Liver (tissue), 8 donors: ENCODE measurements at regions not wholly inside any gene's neighbourhood (a gene's known extent, or its start where the extent isn't known, plus 50 kb on each side); places are given as distances from the start of the nearest gene placed in this dataset.

Experiments
- DNase-seq: peaks from one replicate; pipeline ENCODE4 v3.0.0-alpha.2; 2017; ENCODE audit warnings: low spot score
- H3K27ac ChIP-seq, 2 donors: one replicate each; pipeline ENCODE4 v1.7.0; 2013; ENCODE audit warnings: inconsistent platforms in 2 of 2, low read length in 2 of 2, control low read depth in 1 of 2, low read depth in 1 of 2, mild to moderate bottlenecking in 1 of 2
- H3K27me3 ChIP-seq, 4 donors: one replicate each; pipeline versions ENCODE4 v1.6.1 to v1.7.0; 2013; ENCODE audit warnings: low read length in 3 of 4, inconsistent platforms in 1 of 4, mild to moderate bottlenecking in 1 of 4, moderate library complexity in 1 of 4; ENCODE audit not compliant: control insufficient read depth in 4 of 4, insufficient read depth in 4 of 4
- H3K36me3 ChIP-seq, 4 donors: one replicate each; pipeline versions ENCODE4 v1.6.1 to v1.7.0; 2013; ENCODE audit warnings: low read length in 3 of 4, mild to moderate bottlenecking in 3 of 4, low read depth in 1 of 4, moderate library complexity in 1 of 4; ENCODE audit not compliant: control insufficient read depth in 4 of 4, insufficient read depth in 3 of 4
- H3K4me1 ChIP-seq, 4 donors: one replicate each; pipeline versions ENCODE4 v1.6.1 to v1.7.0; 2013; ENCODE audit warnings: low read length in 3 of 4, mild to moderate bottlenecking in 3 of 4, moderate library complexity in 1 of 4; ENCODE audit not compliant: control insufficient read depth in 4 of 4, insufficient read depth in 4 of 4
- H3K4me3 ChIP-seq, 3 donors: one replicate each; pipeline versions ENCODE4 v1.6.1 to v1.7.0; 2013; ENCODE audit warnings: low read length in 3 of 3, control low read depth in 1 of 3, low read depth in 1 of 3, mild to moderate bottlenecking in 1 of 3
- H3K9ac ChIP-seq, 2 donors: one replicate each; pipeline ENCODE4 v1.7.0; 2013; ENCODE audit warnings: low read length in 2 of 2, mild to moderate bottlenecking in 2 of 2, moderate library complexity in 2 of 2, control low read depth in 1 of 2, low read depth in 1 of 2
- H3K9me3 ChIP-seq, 4 donors: one replicate each; pipeline versions ENCODE4 v1.6.1 to v1.7.0; 2013; ENCODE audit warnings: low read length in 3 of 4; ENCODE audit not compliant: control insufficient read depth in 4 of 4
- FOXA2 ChIP-seq: IDR thresholded peaks from 2 replicates; pipeline ENCODE4 v1.6.1; 2016; ENCODE audit warnings: antibody characterized with exemption
- GABPA ChIP-seq, 2 donors: IDR thresholded peaks in 1 of 2; conservative IDR thresholded peaks in 1 of 2; 2 replicates each; pipeline ENCODE4 v1.6.1; 2016; ENCODE audit warnings: antibody characterized with exemption in 2 of 2, mild to moderate bottlenecking in 1 of 2, moderate library complexity in 1 of 2
- HNF4A ChIP-seq, 2 donors: conservative IDR thresholded peaks; 2 replicates each; pipeline ENCODE4 v1.6.1; 2016; ENCODE audit warnings: antibody characterized with exemption in 2 of 2, mild to moderate bottlenecking in 2 of 2
- HNF4G ChIP-seq: IDR thresholded peaks from 2 replicates; pipeline ENCODE4 v1.6.1; 2016; ENCODE audit warnings: antibody characterized with exemption
- JUND ChIP-seq, 2 donors: IDR thresholded peaks; 2 replicates each; pipeline ENCODE4 v1.6.1; 2016; ENCODE audit warnings: antibody characterized with exemption in 2 of 2
- NR2F2 ChIP-seq: IDR thresholded peaks from 2 replicates; pipeline ENCODE4 v1.6.1; 2016; ENCODE audit warnings: antibody characterized with exemption
- RAD21 ChIP-seq, 2 donors: IDR thresholded peaks; 2 replicates each; pipeline ENCODE4 v1.6.1; 2016; ENCODE audit warnings: antibody characterized with exemption in 2 of 2, mild to moderate bottlenecking in 2 of 2
- SP1 ChIP-seq: IDR thresholded peaks from 2 replicates; pipeline ENCODE4 v1.6.1; 2018; ENCODE audit warnings: antibody characterized with exemption, mild to moderate bottlenecking
- TAF1 ChIP-seq: conservative IDR thresholded peaks from 2 replicates; pipeline ENCODE4 v1.6.1; 2016; ENCODE audit warnings: antibody characterized with exemption, mild to moderate bottlenecking
- YY1 ChIP-seq: IDR thresholded peaks from 2 replicates; pipeline ENCODE4 v1.6.1; 2016; ENCODE audit warnings: antibody characterized with exemption, mild to moderate bottlenecking
- WGBS: extraction: QIAGEN DNeasy Blood & Tissue Kit; methylation state at CpG from one replicate; pipeline ENCODE4 v1.1.7; 2013; 5-methylcytosine and 5-hydroxymethylcytosine counted together
- TF ChIP-seq, protein P1 (sequence below): IDR thresholded peaks from 2 replicates; pipeline ENCODE4 v1.6.1; 2016; ENCODE audit warnings: antibody characterized with exemption, mild to moderate bottlenecking
- TF ChIP-seq, protein P2 (sequence below): fragments of 150-350 bp; IDR thresholded peaks from 2 replicates; pipeline ENCODE4 v1.5.1; 2017; ENCODE audit warnings: improper control_type of control experiment, low read depth, low read length; ENCODE audit not compliant: missing input control
- TF ChIP-seq, protein P3 (sequence below): IDR thresholded peaks from 2 replicates; pipeline ENCODE4 v1.6.1; 2016; ENCODE audit warnings: antibody characterized with exemption
- TF ChIP-seq, protein P4 (sequence below): IDR thresholded peaks from 2 replicates; pipeline ENCODE4 v1.6.1; 2016; ENCODE audit warnings: antibody characterized with exemption
- donor health status: healthy.
- donor health status: healthy.
- donor health status: healthy.
- donor health status: healthy.
- donor health status: healthy.

DNA sequence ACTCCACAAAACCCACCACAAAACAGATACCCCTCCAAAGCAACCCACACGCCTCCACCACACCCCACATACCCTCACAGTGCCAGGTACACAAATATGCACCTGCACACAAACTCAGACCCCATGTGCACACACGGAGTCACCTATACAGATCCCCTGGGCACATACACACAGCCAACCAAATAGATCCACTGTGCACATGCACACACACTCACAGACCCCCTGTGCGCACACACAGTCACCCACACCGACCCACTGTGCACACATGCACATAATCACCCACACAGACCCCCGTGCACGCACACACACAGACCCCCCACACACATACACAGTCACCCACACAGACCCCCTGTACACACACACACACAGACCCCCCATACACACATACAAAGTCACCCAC lies 107.8 kb downstream of the HSPH1 start:
- Histone ChIP-seq H3K4me1 (no peaks in the 10 kb centered on the region), H3K27ac (no peak overlapping the region), H3K36me3 (no peaks in the 10 kb centered on the region), H3K9ac (no peak overlapping the region), H3K27me3 (peaks cover 0 to 11% (median 1%) of the 10 kb centered on the region in 4 donors), H3K9me3 (no peaks in the 10 kb centered on the region), H3K4me3 (no peak overlapping the region)
- DNase-seq: no peak
- TF ChIP-seq JUND (IDR thresholded peaks at IDR 0.05) (no peak), TAF1 (no peak)
- TF ChIP-seq, protein P1, sequence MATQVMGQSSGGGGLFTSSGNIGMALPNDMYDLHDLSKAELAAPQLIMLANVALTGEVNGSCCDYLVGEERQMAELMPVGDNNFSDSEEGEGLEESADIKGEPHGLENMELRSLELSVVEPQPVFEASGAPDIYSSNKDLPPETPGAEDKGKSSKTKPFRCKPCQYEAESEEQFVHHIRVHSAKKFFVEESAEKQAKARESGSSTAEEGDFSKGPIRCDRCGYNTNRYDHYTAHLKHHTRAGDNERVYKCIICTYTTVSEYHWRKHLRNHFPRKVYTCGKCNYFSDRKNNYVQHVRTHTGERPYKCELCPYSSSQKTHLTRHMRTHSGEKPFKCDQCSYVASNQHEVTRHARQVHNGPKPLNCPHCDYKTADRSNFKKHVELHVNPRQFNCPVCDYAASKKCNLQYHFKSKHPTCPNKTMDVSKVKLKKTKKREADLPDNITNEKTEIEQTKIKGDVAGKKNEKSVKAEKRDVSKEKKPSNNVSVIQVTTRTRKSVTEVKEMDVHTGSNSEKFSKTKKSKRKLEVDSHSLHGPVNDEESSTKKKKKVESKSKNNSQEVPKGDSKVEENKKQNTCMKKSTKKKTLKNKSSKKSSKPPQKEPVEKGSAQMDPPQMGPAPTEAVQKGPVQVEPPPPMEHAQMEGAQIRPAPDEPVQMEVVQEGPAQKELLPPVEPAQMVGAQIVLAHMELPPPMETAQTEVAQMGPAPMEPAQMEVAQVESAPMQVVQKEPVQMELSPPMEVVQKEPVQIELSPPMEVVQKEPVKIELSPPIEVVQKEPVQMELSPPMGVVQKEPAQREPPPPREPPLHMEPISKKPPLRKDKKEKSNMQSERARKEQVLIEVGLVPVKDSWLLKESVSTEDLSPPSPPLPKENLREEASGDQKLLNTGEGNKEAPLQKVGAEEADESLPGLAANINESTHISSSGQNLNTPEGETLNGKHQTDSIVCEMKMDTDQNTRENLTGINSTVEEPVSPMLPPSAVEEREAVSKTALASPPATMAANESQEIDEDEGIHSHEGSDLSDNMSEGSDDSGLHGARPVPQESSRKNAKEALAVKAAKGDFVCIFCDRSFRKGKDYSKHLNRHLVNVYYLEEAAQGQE: no peak
- 84% methylated on average over 6 of the region's 6 CpGs for WGBS

DNA sequence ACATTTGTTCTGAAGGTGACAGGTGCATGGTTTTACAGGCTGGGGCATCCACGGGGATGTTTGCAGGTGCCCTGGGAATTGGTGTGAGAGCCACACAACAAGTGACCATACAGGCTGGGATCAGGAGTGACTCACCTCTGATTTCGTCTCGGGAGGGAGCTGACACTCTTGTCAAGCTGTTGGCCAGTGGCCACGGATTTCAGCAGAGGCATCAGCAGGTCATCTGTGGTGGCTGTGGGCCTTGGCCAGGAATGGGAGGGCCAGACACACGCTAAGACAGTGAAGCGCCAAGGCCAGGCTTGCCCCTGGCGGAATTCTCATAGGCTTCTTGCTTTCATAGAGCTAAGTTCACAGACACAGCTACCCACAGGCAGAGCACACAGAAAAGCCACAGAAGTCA lies 108.6 kb downstream of the HSPH1 start:
- no peak overlapping the region for H3K4me3 ChIP-seq
- peaks cover 0 to 13% (median 3%) of the 10 kb centered on the region in 4 donors for H3K27me3 ChIP-seq
- DNase-seq: no peak
- 68% methylated on average over 7 of the region's 7 CpGs for WGBS
- H3K36me3 ChIP-seq: no peaks in the 10 kb centered on the region
- H3K4me1 ChIP-seq: no peaks in the 10 kb centered on the region
- no peak overlapping the region for H3K27ac ChIP-seq
- TF ChIP-seq SP1 (no peak), RAD21 (IDR thresholded peaks at IDR 0.05) (no peak), HNF4G (no peak), YY1 (no peak), NR2F2 (no peak), HNF4A (conservative IDR thresholded peaks at IDR 0.05) (no peak), FOXA2 (no peak), GABPA (IDR thresholded peaks at IDR 0.05 in 1 of 2, conservative IDR thresholded peaks at IDR 0.05 in 1 of 2) (no peak)
- TF ChIP-seq, protein P2, sequence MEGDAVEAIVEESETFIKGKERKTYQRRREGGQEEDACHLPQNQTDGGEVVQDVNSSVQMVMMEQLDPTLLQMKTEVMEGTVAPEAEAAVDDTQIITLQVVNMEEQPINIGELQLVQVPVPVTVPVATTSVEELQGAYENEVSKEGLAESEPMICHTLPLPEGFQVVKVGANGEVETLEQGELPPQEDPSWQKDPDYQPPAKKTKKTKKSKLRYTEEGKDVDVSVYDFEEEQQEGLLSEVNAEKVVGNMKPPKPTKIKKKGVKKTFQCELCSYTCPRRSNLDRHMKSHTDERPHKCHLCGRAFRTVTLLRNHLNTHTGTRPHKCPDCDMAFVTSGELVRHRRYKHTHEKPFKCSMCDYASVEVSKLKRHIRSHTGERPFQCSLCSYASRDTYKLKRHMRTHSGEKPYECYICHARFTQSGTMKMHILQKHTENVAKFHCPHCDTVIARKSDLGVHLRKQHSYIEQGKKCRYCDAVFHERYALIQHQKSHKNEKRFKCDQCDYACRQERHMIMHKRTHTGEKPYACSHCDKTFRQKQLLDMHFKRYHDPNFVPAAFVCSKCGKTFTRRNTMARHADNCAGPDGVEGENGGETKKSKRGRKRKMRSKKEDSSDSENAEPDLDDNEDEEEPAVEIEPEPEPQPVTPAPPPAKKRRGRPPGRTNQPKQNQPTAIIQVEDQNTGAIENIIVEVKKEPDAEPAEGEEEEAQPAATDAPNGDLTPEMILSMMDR: no peak
- TF ChIP-seq, protein P3, sequence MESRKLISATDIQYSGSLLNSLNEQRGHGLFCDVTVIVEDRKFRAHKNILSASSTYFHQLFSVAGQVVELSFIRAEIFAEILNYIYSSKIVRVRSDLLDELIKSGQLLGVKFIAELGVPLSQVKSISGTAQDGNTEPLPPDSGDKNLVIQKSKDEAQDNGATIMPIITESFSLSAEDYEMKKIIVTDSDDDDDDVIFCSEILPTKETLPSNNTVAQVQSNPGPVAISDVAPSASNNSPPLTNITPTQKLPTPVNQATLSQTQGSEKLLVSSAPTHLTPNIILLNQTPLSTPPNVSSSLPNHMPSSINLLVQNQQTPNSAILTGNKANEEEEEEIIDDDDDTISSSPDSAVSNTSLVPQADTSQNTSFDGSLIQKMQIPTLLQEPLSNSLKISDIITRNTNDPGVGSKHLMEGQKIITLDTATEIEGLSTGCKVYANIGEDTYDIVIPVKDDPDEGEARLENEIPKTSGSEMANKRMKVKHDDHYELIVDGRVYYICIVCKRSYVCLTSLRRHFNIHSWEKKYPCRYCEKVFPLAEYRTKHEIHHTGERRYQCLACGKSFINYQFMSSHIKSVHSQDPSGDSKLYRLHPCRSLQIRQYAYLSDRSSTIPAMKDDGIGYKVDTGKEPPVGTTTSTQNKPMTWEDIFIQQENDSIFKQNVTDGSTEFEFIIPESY: no peak
- TF ChIP-seq, protein P4, sequence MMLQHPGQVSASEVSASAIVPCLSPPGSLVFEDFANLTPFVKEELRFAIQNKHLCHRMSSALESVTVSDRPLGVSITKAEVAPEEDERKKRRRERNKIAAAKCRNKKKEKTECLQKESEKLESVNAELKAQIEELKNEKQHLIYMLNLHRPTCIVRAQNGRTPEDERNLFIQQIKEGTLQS: no peak
- TF ChIP-seq, protein P1: no peak
- no peaks in the 10 kb centered on the region for H3K9me3 ChIP-seq
- no peak overlapping the region for H3K9ac ChIP-seq
